Pancreas (tissue), 10 donors: ENCODE measurements at regions not wholly inside any gene's neighbourhood (a gene's known extent, or its start where the extent isn't known, plus 50 kb on each side); places are given as distances from the start of the nearest gene placed in this dataset.

ENCODE experiments used
- ATAC-seq, 4 donors: fragments of 200-7000 bp; cut with Tn5 transposase; one replicate each; pipeline versions ENCODE4 v1.8.0 to v1.9.1; 2020; ENCODE audit warnings: mild to moderate bottlenecking in 4 of 4, moderate library complexity in 4 of 4
- DNase-seq, 6 donors: peaks; one replicate each; pipeline ENCODE4 v3.0.0-alpha.2; 2020
- FAIRE-seq: peaks from 2 replicates; lab custom pipeline; 2012; peaks lifted over from hg19 to GRCh38; lab: Jason Lieb, UNC
- H3K27ac ChIP-seq, 4 donors: fragments of 200-600 bp; sonication (generic); 1 replicate in 3 of 4; 2 replicates in 1 of 4; pipeline versions ENCODE4 v1.5.0 to v1.8.0; 2020
- H3K27me3 ChIP-seq, 4 donors: fragments of 200-600 bp; one replicate each; pipeline ENCODE4 v1.8.0; 2021
- H3K36me3 ChIP-seq, 3 donors: fragments of 200-600 bp; sonication (generic) in 1 of 3; one replicate each; pipeline versions ENCODE4 v1.5.0 to v1.8.0; 2020 to 2021
- H3K4me1 ChIP-seq, 3 donors: fragments of 200-600 bp; one replicate each; pipeline ENCODE4 v1.8.0; 2021
- H3K4me3 ChIP-seq, 4 donors: fragments of 200-600 bp; sonication (generic) in 2 of 4; one replicate each; pipeline versions ENCODE4 v1.5.0 to v1.8.0; 2020 to 2021
- H3K9me3 ChIP-seq, 4 donors: fragments of 200-600 bp; one replicate each; pipeline ENCODE4 v1.8.0; 2021
- CTCF ChIP-seq, 4 donors: fragments of 200-600 bp; sonication (generic) in 3 of 4; IDR thresholded peaks; one replicate each; pipeline versions ENCODE4 v1.5.0 to v1.8.0; 2021; ENCODE audit warnings: antibody characterized with exemption in 4 of 4
- WGBS, 2 donors: extraction: QIAGEN DNeasy Blood & Tissue Kit; methylation state at CpG; one replicate each; pipeline ENCODE4 v1.1.7; 2013; 5-methylcytosine and 5-hydroxymethylcytosine counted together
- intact Hi-C, 3 donors: fragments of 100-400 bp; cut with DNase I; formaldehyde crosslinking; loops; one replicate each; pipeline versions ENCODE4 v1.11.1 to v1.14.2; 2022
- donor health status: healthy with polysubstance abuse.
- donor health status: DM: no; HTN: no; CAD: no; lungs with moderate emphysema.
- donor health status: DM: no; HTN: no; CAD: no.
- donor health status: control.
- donor health status: control.
- donor health status: Bipolar disorder and iron deficiency.
- donor health status: DM: yes; HTN: yes; CAD: no.
- donor health status: DM: no; HTN: no; CAD: no.
- donor health status: DM: no; HTN: no; CAD: no.
- donor health status: DM: yes; HTN: yes; CAD: no.

GRCh38 chr5:67495072-67495471 lies 298.5 kb upstream of the CD180 start:
- Histone ChIP-seq H3K36me3 (no peaks in the 10 kb centered on the region), H3K27ac (no peak overlapping the region), H3K27me3 (no peaks in the 10 kb centered on the region), H3K4me3 (no peak overlapping the region), H3K9me3 (no peaks in the 10 kb centered on the region), H3K4me1 (no peaks in the 10 kb centered on the region)
- no peak for DNase-seq
- intact Hi-C loops: no loop called here
- 59 to 73% methylated on average over 3 of the region's 3 CpGs for WGBS, 2 donors
- FAIRE-seq: no peak
- TF ChIP-seq CTCF (IDR thresholded peaks at IDR 0.05): no peak
- ATAC-seq: no peak

GRCh38 chr5:67494186-67494855 lies 297.7 kb upstream of the CD180 start:
- DNase-seq (peak in 1 of 6 donors; percentile 32), ATAC-seq (peak in 1 of 4 donors; percentile 14), FAIRE-seq (no peak)
- TF ChIP-seq CTCF (IDR thresholded peaks at IDR 0.05): no peak
- Histone ChIP-seq H3K4me3 (no peak overlapping the region), H3K9me3 (no peaks in the 10 kb centered on the region), H3K36me3 (no peaks in the 10 kb centered on the region), H3K27me3 (no peaks in the 10 kb centered on the region), H3K4me1 (no peaks in the 10 kb centered on the region), H3K27ac (no peak overlapping the region)
- intact Hi-C loops: no loop called here
- WGBS, 2 donors: 79 to 83% methylated on average over 14 of the region's 14 CpGs

GRCh38 chr5:67493676-67494075 lies 297.1 kb upstream of the CD180 start:
- Histone ChIP-seq H3K36me3 (no peaks in the 10 kb centered on the region), H3K27me3 (no peaks in the 10 kb centered on the region), H3K4me1 (no peaks in the 10 kb centered on the region), H3K9me3 (no peaks in the 10 kb centered on the region), H3K4me3 (no peak overlapping the region), H3K27ac (no peak overlapping the region)
- TF ChIP-seq CTCF (IDR thresholded peaks at IDR 0.05): no peak
- FAIRE-seq (no peak), DNase-seq (no peak), ATAC-seq (peak in 3 of 4 donors; percentile 65 to 74 (median 69))
- 58 to 75% methylated on average over 2 of the region's 2 CpGs for WGBS, 2 donors
- intact Hi-C loops: no loop called here

GRCh38 chr5:67490543-67491321 lies 294.1 kb upstream of the CD180 start:
- Histone ChIP-seq H3K27ac (no peak overlapping the region), H3K9me3 (no peaks in the 10 kb centered on the region), H3K27me3 (no peaks in the 10 kb centered on the region), H3K36me3 (no peaks in the 10 kb centered on the region), H3K4me3 (no peak overlapping the region), H3K4me1 (no peaks in the 10 kb centered on the region)
- no peak for ATAC-seq
- WGBS, 2 donors: 70 to 76% methylated on average over 8 of the region's 8 CpGs
- intact Hi-C loops: no loop called here
- DNase-seq: no peak
- TF ChIP-seq CTCF (IDR thresholded peaks at IDR 0.05): no peak
- FAIRE-seq: no peak

- WGBS, 2 donors: 77 to 94% methylated on average over 4 of the region's 4 CpGs
Observed at GRCh38 chr5:67488885-67489284, 292.3 kb upstream of the CD180 start.

More at GRCh38 chr5:67488885-67489284, 292.3 kb upstream of the CD180 start:
- Histone ChIP-seq H3K4me3 (no peak overlapping the region), H3K27ac (no peak overlapping the region), H3K36me3 (no peaks in the 10 kb centered on the region), H3K27me3 (no peaks in the 10 kb centered on the region), H3K4me1 (no peaks in the 10 kb centered on the region), H3K9me3 (no peaks in the 10 kb centered on the region)
- ATAC-seq: no peak
- DNase-seq: no peak
- intact Hi-C loops: no loop called here
- FAIRE-seq: no peak
- no peak for TF ChIP-seq CTCF (IDR thresholded peaks at IDR 0.05)
